SU-DHL-6 (cell line): ENCODE measurements at regions not wholly inside any gene's neighbourhood (a gene's known extent, or its start where the extent isn't known, plus 50 kb on each side); places are given as distances from the start of the nearest gene placed in this dataset.

Source experiments
- H2AFZ ChIP-seq: fragments of 200-600 bp; sonication (generic); 2 replicates; pipeline ENCODE4 v1.6.1; 2014; ENCODE audit warnings: low read depth, mild to moderate bottlenecking, moderate library complexity, mixed read lengths, antibody characterized with exemption, low read length; ENCODE audit not compliant: severe bottlenecking
- H3F3A ChIP-seq: fragments of 200-600 bp; shearing (Covaris generic); 2 replicates; pipeline ENCODE4 v1.6.0; 2016; ENCODE audit warnings: antibody characterized with exemption, mild to moderate bottlenecking; ENCODE audit not compliant: insufficient read depth
- H3K27ac ChIP-seq: fragments of 200-600 bp; sonication (generic); 2 replicates; pipeline ENCODE4 v1.5.1; 2016; ENCODE audit warnings: low read depth, mild to moderate bottlenecking, low read length, moderate library complexity, mixed read lengths
- H3K27me3 ChIP-seq: fragments of 200-600 bp; sonication (generic), shearing (Covaris generic); 2 replicates; pipeline ENCODE4 v1.6.0; 2014; ENCODE audit warnings: mild to moderate bottlenecking, low read length
- H3K36me3 ChIP-seq: fragments of 200-600 bp; sonication (generic); 2 replicates; pipeline ENCODE4 v1.6.1; 2014; ENCODE audit warnings: mild to moderate bottlenecking, low read length, mixed read lengths
- H3K4me2 ChIP-seq: fragments of 300-600, 200-600 bp; shearing (Covaris generic), sonication (generic); 2 replicates; pipeline ENCODE4 v1.6.0; 2014; ENCODE audit warnings: low read length, low read depth, mild to moderate bottlenecking; ENCODE audit not compliant: poor library complexity, severe bottlenecking
- H3K4me3 ChIP-seq: fragments of 200-600 bp; sonication (generic); 2 replicates; pipeline ENCODE4 v1.5.1; 2014; ENCODE audit warnings: antibody characterized with exemption, low read length, mild to moderate bottlenecking, mixed read lengths; ENCODE audit not compliant: insufficient read depth, poor library complexity, severe bottlenecking
- H3K79me2 ChIP-seq: fragments of 200-600 bp; sonication (generic); 2 replicates; pipeline ENCODE4 v1.6.1; 2014; ENCODE audit warnings: mild to moderate bottlenecking, low read length, moderate library complexity; ENCODE audit not compliant: insufficient read depth
- H3K9ac ChIP-seq: fragments of 200-600 bp; sonication (generic); 2 replicates; pipeline ENCODE4 v1.7.0; 2014; ENCODE audit warnings: mild to moderate bottlenecking, low read length
- H3K9me2 ChIP-seq: fragments of 200-600 bp; sonication (generic); replicated peaks from 2 replicates; pipeline ENCODE4 v1.6.1; 2014; ENCODE audit warnings: low read length; ENCODE audit not compliant: insufficient read depth
- H3K9me3 ChIP-seq: fragments of 200-600 bp; sonication (generic); 2 replicates; pipeline ENCODE4 v1.6.1; 2014; ENCODE audit warnings: low read length, mixed read lengths; ENCODE audit not compliant: insufficient read depth
- H4K20me1 ChIP-seq: fragments of 200-600 bp; sonication (generic); 2 replicates; pipeline ENCODE4 v1.6.1; 2014; ENCODE audit warnings: low read depth, mild to moderate bottlenecking, antibody characterized with exemption, low read length, moderate library complexity, mixed read lengths
- CTCF ChIP-seq: fragments of 200-600 bp; sonication (generic); IDR thresholded peaks from one replicate; pipeline ENCODE4 v1.5.1; 2017; ENCODE audit warnings: antibody characterized with exemption, mild to moderate bottlenecking, low read length, moderate library complexity; ENCODE audit not compliant: insufficient read depth, poor library complexity, severe bottlenecking
- EZH2phosphoT487 ChIP-seq: fragments of 200-600 bp; sonication (generic), shearing (Covaris generic); conservative IDR thresholded peaks from 2 replicates; pipeline ENCODE4 v1.6.1; 2018; ENCODE audit warnings: mild to moderate bottlenecking, antibody characterized with exemption, low read length, moderate library complexity, mixed read lengths

- Histone ChIP-seq H3K27ac (no peak overlapping the region), H4K20me1 (no peaks in the 10 kb centered on the region), H2AFZ (no peak overlapping the region), H3K36me3 (no peaks in the 10 kb centered on the region), H3K9me3 (no peaks in the 10 kb centered on the region), H3K4me3 (no peak overlapping the region), H3F3A (no peaks in the 10 kb centered on the region), H3K4me2 (no peak overlapping the region), H3K79me2 (no peaks in the 10 kb centered on the region), H3K9ac (no peak overlapping the region), H3K9me2 (no peaks in the 10 kb centered on the region), H3K27me3 (no peaks in the 10 kb centered on the region)
- no peak for TF ChIP-seq EZH2phosphoT487
- TF ChIP-seq CTCF = no peak
Measured at GRCh38 chr1:98441281-98441680, 220.2 kb upstream of the SNX7 start.

- Histone ChIP-seq H3K4me3 (no peak overlapping the region), H3F3A (no peaks in the 10 kb centered on the region), H3K9me2 (no peaks in the 10 kb centered on the region), H3K27me3 (no peaks in the 10 kb centered on the region), H3K27ac (no peak overlapping the region), H3K36me3 (no peaks in the 10 kb centered on the region), H3K9me3 (no peaks in the 10 kb centered on the region), H3K4me2 (no peak overlapping the region), H3K9ac (no peak overlapping the region), H2AFZ (no peak overlapping the region), H3K79me2 (no peaks in the 10 kb centered on the region), H4K20me1 (no peaks in the 10 kb centered on the region)
- TF ChIP-seq EZH2phosphoT487 = no peak
- no peak for TF ChIP-seq CTCF
Measured at GRCh38 chr1:98439471-98439870, 222.1 kb upstream of the SNX7 start.

GRCh38 chr1:98437540-98437939, 224.0 kb upstream of the SNX7 start:
- no peaks in the 10 kb centered on the region for H3K9me3 ChIP-seq
- H3K4me2 ChIP-seq = no peak overlapping the region

More at GRCh38 chr1:98437540-98437939, 224.0 kb upstream of the SNX7 start:
- H3K27ac ChIP-seq = no peak overlapping the region
- H3K4me3 ChIP-seq = no peak overlapping the region
- no peaks in the 10 kb centered on the region for H3K27me3 ChIP-seq
- no peak overlapping the region for H2AFZ ChIP-seq
- H4K20me1 ChIP-seq = no peaks in the 10 kb centered on the region
- no peak overlapping the region for H3K9ac ChIP-seq
- H3F3A ChIP-seq = no peaks in the 10 kb centered on the region
- H3K36me3 ChIP-seq = no peaks in the 10 kb centered on the region
- H3K79me2 ChIP-seq = no peaks in the 10 kb centered on the region
- no peaks in the 10 kb centered on the region for H3K9me2 ChIP-seq
- TF ChIP-seq EZH2phosphoT487 = no peak
- TF ChIP-seq CTCF = no peak
